Type B pancreatic cell (in vitro differentiated cells): ENCODE measurements at regions not wholly inside any gene's neighbourhood (a gene's known extent, or its start where the extent isn't known, plus 50 kb on each side); places are given as distances from the start of the nearest gene placed in this dataset.

Experiments used
- DNase-seq: peaks from one replicate; pipeline ENCODE4 v3.0.0; 2021; ENCODE audit warnings: mixed read lengths; ENCODE audit not compliant: unreplicated experiment; ENCODE audit errors: extremely low spot score
- H3K27ac Mint-ChIP-seq: 2 replicates; pipeline ENCODE4 v1.8.0; 2021; ENCODE audit warnings: mild to moderate bottlenecking, mixed read lengths
- H3K27me3 Mint-ChIP-seq: 2 replicates; pipeline ENCODE4 v1.8.0; 2021; ENCODE audit warnings: mixed read lengths
- H3K36me3 Mint-ChIP-seq: 2 replicates; pipeline ENCODE4 v1.8.0; 2021; ENCODE audit warnings: mixed read lengths
- H3K4me1 Mint-ChIP-seq: one replicate; pipeline ENCODE4 v1.8.0; 2021; ENCODE audit warnings: mixed read lengths; ENCODE audit not compliant: unreplicated experiment
- H3K4me3 Mint-ChIP-seq: 2 replicates; pipeline ENCODE4 v1.8.0; 2021; ENCODE audit warnings: mild to moderate bottlenecking, mixed read lengths
- H3K9me3 Mint-ChIP-seq: 2 replicates; pipeline ENCODE4 v1.8.0; 2021; ENCODE audit warnings: mixed read lengths
- CTCF ChIP-seq: fragments of 200-600 bp; sonication (generic); conservative IDR thresholded peaks from 2 replicates; pipeline ENCODE4 v1.5.0; 2021; ENCODE audit warnings: antibody characterized with exemption, mild to moderate bottlenecking

GRCh38 chr1:82453511-82454185, 652.9 kb downstream of the ADGRL2 start:
- H3K27ac Mint-ChIP-seq: no peak overlapping the region
- H3K9me3 Mint-ChIP-seq: peaks cover 6% of the 10 kb centered on the region
- no peaks in the 10 kb centered on the region for H3K36me3 Mint-ChIP-seq
- H3K27me3 Mint-ChIP-seq: no peaks in the 10 kb centered on the region
- no peak overlapping the region for H3K4me3 Mint-ChIP-seq
- TF ChIP-seq CTCF: no peak
- H3K4me1 Mint-ChIP-seq: peaks cover 7% of the 10 kb centered on the region
- no peak for DNase-seq

- H3K36me3 Mint-ChIP-seq: no peaks in the 10 kb centered on the region
- no peaks in the 10 kb centered on the region for H3K27me3 Mint-ChIP-seq
- no peak overlapping the region for H3K4me3 Mint-ChIP-seq
- TF ChIP-seq CTCF: no peak
- no peak for DNase-seq
- H3K27ac Mint-ChIP-seq: no peak overlapping the region
- H3K9me3 Mint-ChIP-seq: peaks cover 6% of the 10 kb centered on the region
- H3K4me1 Mint-ChIP-seq: peaks cover 7% of the 10 kb centered on the region
Measured at GRCh38 chr1:82452096-82452495, 651.4 kb downstream of the ADGRL2 start.

GRCh38 chr1:82451191-82451590, 650.5 kb downstream of the ADGRL2 start:
- TF ChIP-seq CTCF: no peak
- H3K36me3 Mint-ChIP-seq: no peaks in the 10 kb centered on the region
- DNase-seq: no peak
- H3K9me3 Mint-ChIP-seq: peaks cover 6% of the 10 kb centered on the region
- H3K4me1 Mint-ChIP-seq: peaks cover 7% of the 10 kb centered on the region
- no peaks in the 10 kb centered on the region for H3K27me3 Mint-ChIP-seq
- H3K4me3 Mint-ChIP-seq: no peak overlapping the region
- H3K27ac Mint-ChIP-seq: no peak overlapping the region

GRCh38 chr1:82449506-82450057, 648.8 kb downstream of the ADGRL2 start:
- no peak for DNase-seq
- Mint-ChIP-seq H3K4me3 (no peak overlapping the region), H3K4me1 (no peaks in the 10 kb centered on the region), H3K27me3 (no peaks in the 10 kb centered on the region), H3K9me3 (peaks cover 6% of the 10 kb centered on the region), H3K27ac (no peak overlapping the region), H3K36me3 (no peaks in the 10 kb centered on the region)
- TF ChIP-seq CTCF: no peak

GRCh38 chr1:82446955-82447354, 646.2 kb downstream of the ADGRL2 start:
- TF ChIP-seq CTCF: no peak
- H3K4me3 Mint-ChIP-seq: no peak overlapping the region
- H3K9me3 Mint-ChIP-seq: no peaks in the 10 kb centered on the region
- no peak overlapping the region for H3K27ac Mint-ChIP-seq
- H3K36me3 Mint-ChIP-seq: no peaks in the 10 kb centered on the region
- H3K4me1 Mint-ChIP-seq: no peaks in the 10 kb centered on the region
- no peaks in the 10 kb centered on the region for H3K27me3 Mint-ChIP-seq
- DNase-seq: no peak
